Islet of Langerhans (tissue), 1 donor: ENCODE measurements at regions not wholly inside any gene's neighbourhood (a gene's known extent, or its start where the extent isn't known, plus 50 kb on each side); places are given as distances from the start of the nearest gene placed in this dataset.

ENCODE experiments used
- FAIRE-seq: peaks from one replicate; lab custom pipeline; 2011; peaks lifted over from hg19 to GRCh38; lab: Jason Lieb, UNC

GRCh38 chr17:22441776-22442175 is 749.5 kb downstream of the KCNJ18 start:
- no peak for FAIRE-seq

- FAIRE-seq: no peak
Measured at GRCh38 chr17:22443061-22443460, 750.7 kb downstream of the KCNJ18 start.

- FAIRE-seq: no peak
Measured at GRCh38 chr17:22453181-22453580, 760.9 kb downstream of the KCNJ18 start.

- no peak for FAIRE-seq
Measured at GRCh38 chr17:22454070-22454999, 762.0 kb downstream of the KCNJ18 start.

- no peak for FAIRE-seq
Measured at GRCh38 chr17:22459331-22459952, 767.1 kb downstream of the KCNJ18 start.

GRCh38 chr17:22459953-22460350 is 767.6 kb downstream of the KCNJ18 start:
- no peak for FAIRE-seq

GRCh38 chr17:22460461-22461063 is 768.2 kb downstream of the KCNJ18 start:
- FAIRE-seq: no peak

- FAIRE-seq: no peak
Measured at GRCh38 chr17:22461460-22462145, 769.3 kb downstream of the KCNJ18 start.

GRCh38 chr17:22462461-22462860 is 770.1 kb downstream of the KCNJ18 start:
- no peak for FAIRE-seq

- no peak for FAIRE-seq
Measured at GRCh38 chr17:22463110-22463850, 771.0 kb downstream of the KCNJ18 start.

- no peak for FAIRE-seq
Measured at GRCh38 chr17:22464041-22464440, 771.7 kb downstream of the KCNJ18 start.

GRCh38 chr17:22467720-22468119 is 775.4 kb downstream of the KCNJ18 start:
- FAIRE-seq: no peak

- no peak for FAIRE-seq
Measured at GRCh38 chr17:22469101-22469880, 777.0 kb downstream of the KCNJ18 start.

GRCh38 chr17:22469941-22470340 is 777.6 kb downstream of the KCNJ18 start:
- no peak for FAIRE-seq

- FAIRE-seq: no peak
Measured at GRCh38 chr17:22470411-22471175, 778.3 kb downstream of the KCNJ18 start.

- FAIRE-seq: no peak
Measured at GRCh38 chr17:22484826-22485225, 792.5 kb downstream of the KCNJ18 start.

GRCh38 chr17:22490399-22490798 is 798.1 kb downstream of the KCNJ18 start:
- FAIRE-seq: no peak

- FAIRE-seq: no peak
Measured at GRCh38 chr17:22492331-22492730, 800.0 kb downstream of the KCNJ18 start.

- no peak for FAIRE-seq
Measured at GRCh38 chr17:22496450-22496849, 804.1 kb downstream of the KCNJ18 start.

- FAIRE-seq: no peak
Measured at GRCh38 chr17:22503322-22503899, 811.1 kb downstream of the KCNJ18 start.
